Naive thymus-derived CD4-positive, alpha-beta T cell (primary cell): ENCODE measurements at regions not wholly inside any gene's neighbourhood (a gene's known extent, or its start where the extent isn't known, plus 50 kb on each side); places are given as distances from the start of the nearest gene placed in this dataset.

Experiments used
- ATAC-seq: fragments of 150-1000 bp; cut with Tn5 transposase; 2 replicates; pipeline ENCODE4 v1.10.0; 2021; ENCODE audit warnings: mild to moderate bottlenecking, moderate library complexity
- CTCF ChIA-PET: fragments of 350-600 bp; sonication (Branson Sonifier 250); formaldehyde crosslinking; loops from one replicate; lab custom pipeline; 2021; ENCODE audit warnings: antibody characterized with exemption; lab: Charles Lee
- POLR2A ChIA-PET: fragments of 350-600 bp; sonication (Branson Sonifier 250); formaldehyde crosslinking; loops from one replicate; lab custom pipeline; 2021; ENCODE audit warnings: antibody characterized with exemption, inconsistent platforms; lab: Charles Lee
- DNase-seq, 9 donors: peaks; one replicate each; pipeline versions ENCODE4 v3.0.0 to v3.0.0-alpha.2; 2020 to 2022; ENCODE audit warnings: mixed read lengths in 1 of 9
- H3K27ac ChIP-seq: one replicate; pipeline ENCODE4 v1.7.0; 2013; ENCODE audit warnings: mild to moderate bottlenecking, low read depth, low read length, moderate library complexity
- H3K27me3 ChIP-seq, 2 donors: one replicate each; pipeline ENCODE4 v1.7.0; 2013; ENCODE audit warnings: low read length in 2 of 2, mild to moderate bottlenecking in 2 of 2, moderate library complexity in 2 of 2; ENCODE audit not compliant: control insufficient read depth in 2 of 2, insufficient read depth in 2 of 2
- H3K36me3 ChIP-seq, 3 experiments: 1 replicate in 2 of 3; 2 replicates in 1 of 3; pipeline ENCODE4 v1.7.0; 2013; ENCODE audit warnings: low read length in 3 of 3, mild to moderate bottlenecking in 3 of 3, moderate library complexity in 1 of 3; ENCODE audit not compliant: insufficient read depth in 3 of 3, control insufficient read depth in 2 of 3
- H3K4me1 ChIP-seq, 2 donors: one replicate each; pipeline ENCODE4 v1.7.0; 2013; ENCODE audit warnings: low read length in 2 of 2, mild to moderate bottlenecking in 2 of 2, moderate library complexity in 1 of 2; ENCODE audit not compliant: control insufficient read depth in 2 of 2, insufficient read depth in 2 of 2
- H3K4me3 ChIP-seq: 2 replicates; pipeline ENCODE4 v1.7.0; 2013; ENCODE audit warnings: mild to moderate bottlenecking, low read length
- H3K9me3 ChIP-seq, 3 experiments: 1 replicate in 2 of 3; 2 replicates in 1 of 3; pipeline ENCODE4 v1.7.0; 2013; ENCODE audit warnings: low read length in 3 of 3; ENCODE audit not compliant: control insufficient read depth in 2 of 3
- H3K27ac Mint-ChIP-seq, 9 donors: one replicate each; pipeline ENCODE4 v1.8.0; 2020 to 2022; ENCODE audit warnings: mixed read lengths in 9 of 9, mild to moderate bottlenecking in 8 of 9, moderate library complexity in 5 of 9, inconsistent platforms in 2 of 9
- H3K27me3 Mint-ChIP-seq, 5 donors: one replicate each; pipeline ENCODE4 v1.8.0; 2021 to 2022; ENCODE audit warnings: mixed read lengths in 5 of 5, mild to moderate bottlenecking in 1 of 5
- H3K36me3 Mint-ChIP-seq, 5 donors: one replicate each; pipeline ENCODE4 v1.8.0; 2020 to 2022; ENCODE audit warnings: mixed read lengths in 5 of 5, mild to moderate bottlenecking in 3 of 5, inconsistent platforms in 1 of 5
- H3K4me1 Mint-ChIP-seq, 7 donors: one replicate each; pipeline ENCODE4 v1.8.0; 2020 to 2022; ENCODE audit warnings: mixed read lengths in 7 of 7, mild to moderate bottlenecking in 3 of 7, inconsistent platforms in 1 of 7
- H3K4me3 Mint-ChIP-seq, 10 donors: one replicate each; pipeline ENCODE4 v1.8.0; 2020 to 2022; ENCODE audit warnings: mild to moderate bottlenecking in 10 of 10, mixed read lengths in 10 of 10, moderate library complexity in 6 of 10, inconsistent platforms in 2 of 10
- H3K9me3 Mint-ChIP-seq, 11 donors: one replicate each; pipeline ENCODE4 v1.8.0; 2020 to 2022; ENCODE audit warnings: mixed read lengths in 11 of 11, mild to moderate bottlenecking in 4 of 11, inconsistent platforms in 1 of 11, moderate library complexity in 1 of 11
- intact Hi-C, 2 donors: fragments of 100-400 bp; cut with micrococcal nuclease; formaldehyde crosslinking; loops; one replicate each; pipeline ENCODE4 v1.15.1; 2023

GRCh38 chr22:48513446-48513845 lies 1314.2 kb downstream of the BRD1 start:
- no peaks in the 10 kb centered on the region for H3K9me3 Mint-ChIP-seq
- ATAC-seq: no peak

DNA sequence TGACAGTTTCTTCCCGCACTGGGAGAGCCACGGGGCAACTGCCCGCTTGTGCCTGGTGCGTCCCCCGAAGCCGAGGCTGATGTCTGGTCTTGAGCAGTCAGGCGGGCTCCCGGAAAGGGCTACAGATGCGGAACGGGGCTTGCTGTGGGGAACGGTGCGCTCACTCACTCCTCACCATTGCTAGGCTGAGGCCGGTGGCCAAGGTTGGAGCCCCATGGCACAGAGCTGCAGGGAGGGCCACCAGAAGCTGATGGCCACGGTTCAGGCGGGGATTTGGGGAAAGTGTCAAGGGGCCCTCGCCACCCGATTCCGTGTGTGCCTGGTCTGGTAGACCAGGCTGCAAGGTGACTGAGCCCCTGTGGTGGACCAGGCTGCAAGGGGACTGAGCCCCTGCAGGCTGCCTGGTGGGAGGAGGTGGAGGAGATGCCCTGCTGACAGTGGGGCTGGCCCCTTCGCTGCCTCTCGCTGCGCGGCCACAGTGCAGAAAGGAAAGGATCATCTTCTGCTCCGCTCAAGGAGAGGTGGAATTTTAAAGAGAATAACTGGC lies 1315.8 kb downstream of the BRD1 start:
- CTCF ChIA-PET: no interaction called here
- Histone ChIP-seq H3K27ac (no peak overlapping the region), H3K9me3 (no peaks in the 10 kb centered on the region), H3K4me3 (no peak overlapping the region), H3K27me3 (no peaks in the 10 kb centered on the region), H3K4me1 (no peaks in the 10 kb centered on the region), H3K36me3 (no peaks in the 10 kb centered on the region)
- intact Hi-C loops: no loop called here
- ATAC-seq: no peak
- POLR2A ChIA-PET: no interaction called here
- Mint-ChIP-seq H3K9me3 (no peaks in the 10 kb centered on the region), H3K36me3 (no peaks in the 10 kb centered on the region), H3K27me3 (peaks cover 0 to 5% (median 0%) of the 10 kb centered on the region in 5 donors), H3K27ac (no peak overlapping the region), H3K4me3 (no peak overlapping the region), H3K4me1 (peaks cover 0 to 1% (median 0%) of the 10 kb centered on the region in 7 donors)
- no peak for DNase-seq

More at GRCh38 chr22:48513446-48513845, 1314.2 kb downstream of the BRD1 start:
- ChIA-PET CTCF (no interaction called here), POLR2A (no interaction called here)
- H3K27me3 Mint-ChIP-seq: peaks cover 0 to 5% (median 0%) of the 10 kb centered on the region in 5 donors
- H3K4me3 Mint-ChIP-seq: no peak overlapping the region
- no peak overlapping the region for H3K27ac Mint-ChIP-seq
- intact Hi-C loops: no loop called here
- no peaks in the 10 kb centered on the region for H3K36me3 ChIP-seq
- H3K27me3 ChIP-seq: no peaks in the 10 kb centered on the region
- no peaks in the 10 kb centered on the region for H3K4me1 Mint-ChIP-seq
- no peak for DNase-seq
- H3K36me3 Mint-ChIP-seq: no peaks in the 10 kb centered on the region
- no peak overlapping the region for H3K27ac ChIP-seq
- H3K9me3 ChIP-seq: no peaks in the 10 kb centered on the region
- no peaks in the 10 kb centered on the region for H3K4me1 ChIP-seq
- no peak overlapping the region for H3K4me3 ChIP-seq

GRCh38 chr22:48511211-48511610 lies 1316.5 kb downstream of the BRD1 start:
- peaks cover 0 to 11% (median 0%) of the 10 kb centered on the region in 5 donors for H3K27me3 Mint-ChIP-seq
- Histone ChIP-seq H3K36me3 (no peaks in the 10 kb centered on the region), H3K4me1 (no peaks in the 10 kb centered on the region), H3K4me3 (no peak overlapping the region), H3K27me3 (no peaks in the 10 kb centered on the region), H3K27ac (no peak overlapping the region), H3K9me3 (no peaks in the 10 kb centered on the region)
- DNase-seq: no peak
- ChIA-PET CTCF (no interaction called here), POLR2A (no interaction called here)
- no peak overlapping the region for H3K4me3 Mint-ChIP-seq
- ATAC-seq: no peak
- H3K9me3 Mint-ChIP-seq: no peaks in the 10 kb centered on the region
- intact Hi-C loops: no loop called here
- no peaks in the 10 kb centered on the region for H3K36me3 Mint-ChIP-seq
- H3K4me1 Mint-ChIP-seq: peaks cover 0 to 5% (median 0%) of the 10 kb centered on the region in 7 donors
- H3K27ac Mint-ChIP-seq: no peak overlapping the region

GRCh38 chr22:48510599-48510998 lies 1317.1 kb downstream of the BRD1 start:
- H3K9me3 ChIP-seq: no peaks in the 10 kb centered on the region
- no peaks in the 10 kb centered on the region for H3K27me3 ChIP-seq
- H3K27ac Mint-ChIP-seq: no peak overlapping the region
- no peaks in the 10 kb centered on the region for H3K9me3 Mint-ChIP-seq
- no peak overlapping the region for H3K4me3 Mint-ChIP-seq
- ChIA-PET CTCF (no interaction called here), POLR2A (no interaction called here)
- no peaks in the 10 kb centered on the region for H3K36me3 ChIP-seq
- peaks cover 0 to 5% (median 0%) of the 10 kb centered on the region in 7 donors for H3K4me1 Mint-ChIP-seq
- no peak overlapping the region for H3K4me3 ChIP-seq
- ATAC-seq (no peak), DNase-seq (no peak)
- intact Hi-C loops: no loop called here
- H3K36me3 Mint-ChIP-seq: no peaks in the 10 kb centered on the region
- H3K27me3 Mint-ChIP-seq: peaks cover 0 to 11% (median 0%) of the 10 kb centered on the region in 5 donors
- H3K4me1 ChIP-seq: no peaks in the 10 kb centered on the region
- no peak overlapping the region for H3K27ac ChIP-seq

GRCh38 chr22:48507595-48508350 lies 1319.9 kb downstream of the BRD1 start:
- ChIA-PET CTCF (no interaction called here), POLR2A (no interaction called here)
- Mint-ChIP-seq H3K36me3 (no peaks in the 10 kb centered on the region), H3K4me3 (no peak overlapping the region), H3K4me1 (peaks cover 0 to 5% (median 0%) of the 10 kb centered on the region in 7 donors), H3K27ac (no peak overlapping the region), H3K9me3 (no peaks in the 10 kb centered on the region), H3K27me3 (peaks cover 0 to 15% (median 0%) of the 10 kb centered on the region in 5 donors)
- Histone ChIP-seq H3K9me3 (no peaks in the 10 kb centered on the region), H3K27me3 (no peaks in the 10 kb centered on the region), H3K36me3 (no peaks in the 10 kb centered on the region), H3K4me3 (no peak overlapping the region), H3K4me1 (no peaks in the 10 kb centered on the region), H3K27ac (no peak overlapping the region)
- intact Hi-C loops: no loop called here
- DNase-seq (no peak), ATAC-seq (no peak)

DNA sequence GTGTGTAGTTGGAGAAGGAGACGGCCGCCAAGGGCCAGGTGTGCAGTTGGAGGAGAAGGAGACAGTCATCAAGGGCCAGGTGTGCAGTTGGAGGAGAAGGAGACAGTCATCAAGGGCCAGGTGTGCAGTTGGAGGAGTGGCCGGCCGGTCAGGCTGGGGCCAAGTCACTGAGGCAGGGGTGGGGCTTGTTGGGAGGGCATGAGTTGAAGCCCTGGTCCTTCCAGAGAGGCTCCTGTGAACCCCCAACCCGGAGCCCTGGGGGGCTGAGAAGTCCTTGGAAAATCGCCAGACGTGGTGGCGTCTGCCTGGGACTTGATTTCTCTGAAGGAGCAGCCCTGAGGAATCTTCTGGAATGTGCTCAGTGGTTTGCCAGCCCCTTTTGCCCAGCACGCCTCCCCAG lies 1320.5 kb downstream of the BRD1 start:
- Mint-ChIP-seq H3K4me3 (no peak overlapping the region), H3K9me3 (no peaks in the 10 kb centered on the region), H3K4me1 (peaks cover 0 to 5% (median 0%) of the 10 kb centered on the region in 7 donors), H3K27ac (no peak overlapping the region), H3K27me3 (peaks cover 0 to 18% (median 0%) of the 10 kb centered on the region in 5 donors), H3K36me3 (no peaks in the 10 kb centered on the region)
- intact Hi-C loops: no loop called here
- ChIA-PET POLR2A (no interaction called here), CTCF (no interaction called here)
- Histone ChIP-seq H3K4me3 (no peak overlapping the region), H3K27ac (no peak overlapping the region), H3K27me3 (no peaks in the 10 kb centered on the region), H3K9me3 (no peaks in the 10 kb centered on the region), H3K36me3 (no peaks in the 10 kb centered on the region), H3K4me1 (no peaks in the 10 kb centered on the region)
- DNase-seq (no peak), ATAC-seq (no peak)
